ENCODE measurements at regions not wholly inside any gene's neighbourhood (a gene's known extent, or its start where the extent isn't known, plus 50 kb on each side); places are given as distances from the start of the nearest gene placed in this dataset.

- H3K27ac ChIP-seq = no peak overlapping the region
- no peak for DNase-seq (ENCODE audit: low read depth, low spot score)
Observed at GRCh38 chr9:88037285-88037845, 63.0 kb upstream of the CDK20 start.

DNA sequence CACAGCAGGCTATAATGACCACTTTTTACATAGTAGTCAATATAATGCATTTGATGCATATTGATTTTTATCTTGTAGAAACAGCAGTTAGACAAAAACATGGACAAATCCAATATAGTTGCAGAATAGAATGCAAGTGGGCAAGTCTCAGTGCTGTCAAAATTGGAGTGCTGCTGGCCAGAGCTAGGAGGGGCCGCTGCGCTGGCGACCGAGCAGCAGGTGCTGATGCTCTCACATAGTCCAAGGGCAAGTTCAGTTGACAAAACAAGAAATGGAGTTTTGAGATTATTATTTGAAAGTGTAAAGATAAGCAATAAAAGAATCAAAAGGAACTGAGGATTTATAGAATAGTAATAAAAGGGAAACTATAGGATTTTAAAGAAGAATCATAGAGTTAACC, 60.6 kb upstream of the CDK20 start:
- DNase-seq (ENCODE audit: low read depth, low spot score) = no peak
- H3K27ac ChIP-seq = no peak overlapping the region

DNA sequence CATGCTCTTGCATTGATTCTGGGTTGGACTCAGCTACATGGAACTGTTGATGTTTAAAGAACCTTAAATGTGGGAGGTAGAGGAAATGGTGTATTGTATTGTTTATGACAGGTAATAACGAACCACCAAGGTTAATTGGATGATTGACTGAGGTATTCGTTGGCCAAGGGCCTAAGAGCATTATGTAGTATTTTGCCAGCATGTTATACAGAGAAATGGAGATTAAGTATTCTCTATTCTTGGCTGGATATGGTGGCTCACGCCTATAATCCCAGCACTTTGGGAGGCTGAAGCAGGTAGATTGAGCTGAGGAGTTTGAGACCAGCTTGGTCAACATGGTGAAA, 59.0 kb upstream of the CDK20 start:
- no peak for DNase-seq (ENCODE audit: low read depth, low spot score)
- no peak overlapping the region for H3K27ac ChIP-seq

- H3K27ac ChIP-seq = no peak overlapping the region
- no peak for DNase-seq (ENCODE audit: low read depth, low spot score)
Observed at GRCh38 chr9:88028338-88028737, 54.0 kb upstream of the CDK20 start.

- no peak overlapping the region for H3K27ac ChIP-seq
- no peak for DNase-seq (ENCODE audit: low read depth, low spot score)
Observed at GRCh38 chr9:88026118-88026479, 51.8 kb upstream of the CDK20 start.

GRCh38 chr9:88025411-88026117, 51.2 kb upstream of the CDK20 start:
- H3K27ac ChIP-seq = no peak overlapping the region
- DNase-seq (ENCODE audit: low read depth, low spot score) = no peak

DNA sequence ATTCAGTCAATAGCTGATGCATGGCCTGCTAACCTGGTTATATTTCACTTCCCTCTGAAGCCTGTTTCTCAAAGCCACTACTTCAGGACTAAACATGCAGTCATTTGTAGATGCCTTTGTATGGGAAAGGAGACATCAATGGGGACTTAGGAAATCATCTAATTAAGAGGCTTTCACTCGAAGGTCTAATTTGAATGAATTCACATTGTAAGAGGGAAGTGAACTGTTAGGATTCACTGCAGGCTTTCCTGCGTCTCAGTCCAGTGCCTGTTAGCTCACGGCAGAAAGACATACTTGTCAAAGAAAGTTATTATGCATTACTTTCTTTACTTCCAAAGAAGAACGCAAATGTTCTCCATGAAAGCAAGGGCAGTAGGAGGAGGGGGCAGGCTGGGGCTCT, 50.6 kb upstream of the CDK20 start:
- DNase-seq (ENCODE audit: low read depth, low spot score) = no peak
- H3K27ac ChIP-seq = no peak overlapping the region
